ENCODE measurements at regions not wholly inside any gene's neighbourhood (a gene's known extent, or its start where the extent isn't known, plus 50 kb on each side); places are given as distances from the start of the nearest gene placed in this dataset.

DNA sequence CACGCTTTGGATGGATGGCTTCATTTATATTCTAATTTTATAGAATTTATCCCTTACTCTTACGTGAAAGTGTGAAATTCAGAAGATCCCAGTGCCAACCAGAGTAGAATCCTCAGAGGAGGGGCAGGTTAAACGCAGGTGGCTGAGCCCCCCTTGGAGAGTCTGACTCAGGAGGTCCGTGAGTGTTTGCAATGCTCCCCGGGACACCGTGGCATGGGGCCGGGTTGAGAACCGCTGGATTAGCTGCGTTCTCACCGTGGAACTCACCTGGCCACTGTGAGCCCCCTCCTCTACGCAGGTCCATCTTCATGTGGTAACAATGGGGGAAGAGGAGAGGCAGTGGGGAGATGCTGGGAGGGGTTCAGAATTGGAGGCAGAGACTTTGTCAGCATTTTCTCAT is 638.0 kb upstream of the MKI67 start:
- H3K9me3 ChIP-seq (ENCODE audit: control insufficient read depth in 3 of 3, low read length in 3 of 3): no peaks in the 10 kb centered on the region
- H3K4me1 ChIP-seq (ENCODE audit: control insufficient read depth in 3 of 3, insufficient read depth in 3 of 3, low read length in 3 of 3): no peaks in the 10 kb centered on the region
- H3K27me3 ChIP-seq (ENCODE audit: control insufficient read depth in 3 of 3, insufficient read depth in 3 of 3, low read length in 3 of 3): peaks cover 0 to 9% (median 0%) of the 10 kb centered on the region in 3 donors
- H3K9ac ChIP-seq (ENCODE audit: low read depth in 1 of 3, low read length in 3 of 3): no peak overlapping the region
- no peaks in the 10 kb centered on the region for H3K36me3 ChIP-seq (ENCODE audit: control insufficient read depth in 3 of 3, insufficient read depth in 3 of 3, low read length in 3 of 3)
- H3K4me3 ChIP-seq (ENCODE audit: low read length in 3 of 3): no peak overlapping the region
- H3K27ac ChIP-seq (ENCODE audit: low read depth, low read length): no peak overlapping the region

GRCh38 chr10:128766915-128767314 is 640.7 kb upstream of the MKI67 start:
- H3K27me3 ChIP-seq (ENCODE audit: control insufficient read depth in 3 of 3, insufficient read depth in 3 of 3, low read length in 3 of 3): peaks cover 0 to 8% (median 0%) of the 10 kb centered on the region in 3 donors
- no peak overlapping the region for H3K4me3 ChIP-seq (ENCODE audit: low read length in 3 of 3)
- no peaks in the 10 kb centered on the region for H3K36me3 ChIP-seq (ENCODE audit: control insufficient read depth in 3 of 3, insufficient read depth in 3 of 3, low read length in 3 of 3)
- no peak overlapping the region for H3K27ac ChIP-seq (ENCODE audit: low read depth, low read length)
- no peaks in the 10 kb centered on the region for H3K4me1 ChIP-seq (ENCODE audit: control insufficient read depth in 3 of 3, insufficient read depth in 3 of 3, low read length in 3 of 3)
- no peaks in the 10 kb centered on the region for H3K9me3 ChIP-seq (ENCODE audit: control insufficient read depth in 3 of 3, low read length in 3 of 3)
- no peak overlapping the region for H3K9ac ChIP-seq (ENCODE audit: low read depth in 1 of 3, low read length in 3 of 3)

- no peak overlapping the region for H3K4me3 ChIP-seq (ENCODE audit: low read length in 3 of 3)
- H3K36me3 ChIP-seq (ENCODE audit: control insufficient read depth in 3 of 3, insufficient read depth in 3 of 3, low read length in 3 of 3): no peaks in the 10 kb centered on the region
- H3K9ac ChIP-seq (ENCODE audit: low read depth in 1 of 3, low read length in 3 of 3): no peak overlapping the region
- no peak overlapping the region for H3K27ac ChIP-seq (ENCODE audit: low read depth, low read length)
- H3K27me3 ChIP-seq (ENCODE audit: control insufficient read depth in 3 of 3, insufficient read depth in 3 of 3, low read length in 3 of 3): no peaks in the 10 kb centered on the region
- H3K9me3 ChIP-seq (ENCODE audit: control insufficient read depth in 3 of 3, low read length in 3 of 3): no peaks in the 10 kb centered on the region
- H3K4me1 ChIP-seq (ENCODE audit: control insufficient read depth in 3 of 3, insufficient read depth in 3 of 3, low read length in 3 of 3): no peaks in the 10 kb centered on the region
Measured at GRCh38 chr10:128774979-128775378, 648.8 kb upstream of the MKI67 start.

GRCh38 chr10:128775743-128776142 is 649.5 kb upstream of the MKI67 start:
- Histone ChIP-seq H3K4me3 (ENCODE audit: low read length in 3 of 3) (no peak overlapping the region), H3K36me3 (ENCODE audit: control insufficient read depth in 3 of 3, insufficient read depth in 3 of 3, low read length in 3 of 3) (no peaks in the 10 kb centered on the region), H3K9ac (ENCODE audit: low read depth in 1 of 3, low read length in 3 of 3) (no peak overlapping the region), H3K9me3 (ENCODE audit: control insufficient read depth in 3 of 3, low read length in 3 of 3) (no peaks in the 10 kb centered on the region), H3K4me1 (ENCODE audit: control insufficient read depth in 3 of 3, insufficient read depth in 3 of 3, low read length in 3 of 3) (no peaks in the 10 kb centered on the region), H3K27ac (ENCODE audit: low read depth, low read length) (no peak overlapping the region), H3K27me3 (ENCODE audit: control insufficient read depth in 3 of 3, insufficient read depth in 3 of 3, low read length in 3 of 3) (no peaks in the 10 kb centered on the region)

GRCh38 chr10:128776673-128777252 is 650.5 kb upstream of the MKI67 start:
- no peak overlapping the region for H3K4me3 ChIP-seq (ENCODE audit: low read length in 3 of 3)
- H3K4me1 ChIP-seq (ENCODE audit: control insufficient read depth in 3 of 3, insufficient read depth in 3 of 3, low read length in 3 of 3): no peaks in the 10 kb centered on the region
- H3K27me3 ChIP-seq (ENCODE audit: control insufficient read depth in 3 of 3, insufficient read depth in 3 of 3, low read length in 3 of 3): no peaks in the 10 kb centered on the region
- H3K9ac ChIP-seq (ENCODE audit: low read depth in 1 of 3, low read length in 3 of 3): no peak overlapping the region
- no peaks in the 10 kb centered on the region for H3K36me3 ChIP-seq (ENCODE audit: control insufficient read depth in 3 of 3, insufficient read depth in 3 of 3, low read length in 3 of 3)
- H3K9me3 ChIP-seq (ENCODE audit: control insufficient read depth in 3 of 3, low read length in 3 of 3): no peaks in the 10 kb centered on the region
- no peak overlapping the region for H3K27ac ChIP-seq (ENCODE audit: low read depth, low read length)

DNA sequence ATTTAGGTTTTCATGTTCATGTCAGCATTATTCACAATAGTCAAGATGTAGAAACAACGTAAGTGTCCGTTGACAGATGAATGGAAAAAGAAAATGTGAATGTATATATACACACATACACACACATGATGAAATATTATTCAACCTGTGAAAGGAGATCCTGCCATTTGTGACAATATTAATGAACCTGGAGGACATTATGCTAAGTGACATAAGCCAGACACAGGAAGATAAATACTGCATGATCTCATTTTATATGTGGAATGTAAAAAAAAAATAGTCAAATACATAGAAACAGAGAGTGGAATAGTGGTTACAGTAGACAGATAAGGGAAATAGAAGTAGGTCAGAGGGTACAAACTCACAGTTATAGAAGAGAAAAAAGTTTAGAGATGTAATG is 651.1 kb upstream of the MKI67 start:
- no peaks in the 10 kb centered on the region for H3K9me3 ChIP-seq (ENCODE audit: control insufficient read depth in 3 of 3, low read length in 3 of 3)
- H3K4me3 ChIP-seq (ENCODE audit: low read length in 3 of 3): no peak overlapping the region
- no peaks in the 10 kb centered on the region for H3K4me1 ChIP-seq (ENCODE audit: control insufficient read depth in 3 of 3, insufficient read depth in 3 of 3, low read length in 3 of 3)

DNA sequence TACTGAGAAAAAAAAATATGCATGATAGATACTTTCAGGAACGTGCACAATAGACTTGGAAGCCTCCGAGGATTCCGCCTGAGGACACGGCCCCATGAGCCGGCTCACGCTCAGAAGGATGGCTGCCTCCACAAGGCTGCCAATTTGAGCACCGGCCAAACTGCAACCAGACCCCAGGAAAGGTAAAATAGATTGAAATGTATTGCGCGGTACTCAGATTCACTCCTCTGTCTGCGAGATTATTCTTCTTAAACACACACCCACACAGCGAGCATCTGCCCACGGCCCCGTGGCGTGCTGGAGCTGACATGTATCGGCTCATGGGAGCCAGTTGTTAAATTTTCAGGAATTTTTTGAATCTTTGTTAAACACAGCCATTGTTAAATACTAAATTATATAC is 653.2 kb upstream of the MKI67 start:
- H3K27ac ChIP-seq (ENCODE audit: low read depth, low read length): no peak overlapping the region
- H3K9ac ChIP-seq (ENCODE audit: low read depth in 1 of 3, low read length in 3 of 3): no peak overlapping the region
- H3K27me3 ChIP-seq (ENCODE audit: control insufficient read depth in 3 of 3, insufficient read depth in 3 of 3, low read length in 3 of 3): no peaks in the 10 kb centered on the region
- H3K4me3 ChIP-seq (ENCODE audit: low read length in 3 of 3): no peak overlapping the region
- H3K9me3 ChIP-seq (ENCODE audit: control insufficient read depth in 3 of 3, low read length in 3 of 3): no peaks in the 10 kb centered on the region
- no peaks in the 10 kb centered on the region for H3K4me1 ChIP-seq (ENCODE audit: control insufficient read depth in 3 of 3, insufficient read depth in 3 of 3, low read length in 3 of 3)
- H3K36me3 ChIP-seq (ENCODE audit: control insufficient read depth in 3 of 3, insufficient read depth in 3 of 3, low read length in 3 of 3): no peaks in the 10 kb centered on the region

More for the DNA sequence above, 651.1 kb upstream of the MKI67 start:
- Histone ChIP-seq H3K27me3 (ENCODE audit: control insufficient read depth in 3 of 3, insufficient read depth in 3 of 3, low read length in 3 of 3) (no peaks in the 10 kb centered on the region), H3K27ac (ENCODE audit: low read depth, low read length) (no peak overlapping the region), H3K36me3 (ENCODE audit: control insufficient read depth in 3 of 3, insufficient read depth in 3 of 3, low read length in 3 of 3) (no peaks in the 10 kb centered on the region), H3K9ac (ENCODE audit: low read depth in 1 of 3, low read length in 3 of 3) (no peak overlapping the region)

DNA sequence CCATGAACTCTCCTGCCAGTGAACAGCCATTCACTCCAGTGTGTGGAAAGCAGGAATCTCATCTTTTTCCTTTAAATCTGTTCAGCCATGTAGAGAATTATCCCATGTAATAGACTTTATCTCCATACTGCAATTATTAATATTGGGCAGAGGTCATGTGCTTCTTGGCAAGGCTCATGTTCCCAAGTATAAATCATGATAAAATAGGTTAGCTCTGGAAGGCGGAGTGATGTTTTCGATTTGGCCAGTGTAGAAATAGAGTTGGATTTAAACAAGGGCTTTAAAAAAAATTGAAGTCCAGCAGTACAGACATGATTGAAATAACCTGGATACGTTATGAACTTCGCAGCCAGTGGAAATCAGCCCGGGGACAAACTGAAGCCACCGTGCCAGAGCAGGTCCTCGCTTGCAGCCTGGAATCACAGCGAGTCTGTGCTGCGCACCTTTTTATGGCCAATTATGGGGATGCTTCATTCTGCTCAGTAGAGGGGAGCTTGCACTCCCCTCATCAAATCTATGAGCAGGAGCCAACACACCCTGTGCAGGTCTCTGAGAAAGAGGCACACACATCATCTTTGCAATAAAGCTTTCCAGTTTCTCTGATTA is 654.0 kb upstream of the MKI67 start:
- H3K4me1 ChIP-seq (ENCODE audit: control insufficient read depth in 3 of 3, insufficient read depth in 3 of 3, low read length in 3 of 3): no peaks in the 10 kb centered on the region
- no peaks in the 10 kb centered on the region for H3K27me3 ChIP-seq (ENCODE audit: control insufficient read depth in 3 of 3, insufficient read depth in 3 of 3, low read length in 3 of 3)
- no peak overlapping the region for H3K27ac ChIP-seq (ENCODE audit: low read depth, low read length)
- H3K36me3 ChIP-seq (ENCODE audit: control insufficient read depth in 3 of 3, insufficient read depth in 3 of 3, low read length in 3 of 3): no peaks in the 10 kb centered on the region
- H3K4me3 ChIP-seq (ENCODE audit: low read length in 3 of 3): no peak overlapping the region
- no peak overlapping the region for H3K9ac ChIP-seq (ENCODE audit: low read depth in 1 of 3, low read length in 3 of 3)
- H3K9me3 ChIP-seq (ENCODE audit: control insufficient read depth in 3 of 3, low read length in 3 of 3): no peaks in the 10 kb centered on the region

DNA sequence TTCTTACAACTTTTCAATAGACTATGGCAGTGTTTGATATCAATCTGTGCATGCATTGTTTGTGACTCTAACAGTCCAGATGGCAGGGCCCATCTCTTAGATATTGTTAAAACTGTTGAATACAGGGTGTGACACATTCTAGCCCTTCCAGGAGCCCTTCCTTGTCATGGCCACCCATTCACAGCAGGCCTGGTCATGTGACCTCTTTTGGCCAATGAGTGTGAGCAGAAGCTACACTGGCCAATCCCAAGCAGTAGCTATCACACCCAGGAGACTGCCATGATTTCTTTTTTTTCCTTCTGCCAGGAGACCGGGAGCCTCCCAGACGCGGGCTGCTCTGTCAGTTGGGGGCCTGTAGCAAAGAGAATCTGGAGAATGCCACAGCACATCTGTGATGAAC is 655.4 kb upstream of the MKI67 start:
- no peaks in the 10 kb centered on the region for H3K36me3 ChIP-seq (ENCODE audit: control insufficient read depth in 3 of 3, insufficient read depth in 3 of 3, low read length in 3 of 3)
- no peaks in the 10 kb centered on the region for H3K27me3 ChIP-seq (ENCODE audit: control insufficient read depth in 3 of 3, insufficient read depth in 3 of 3, low read length in 3 of 3)
- no peak overlapping the region for H3K9ac ChIP-seq (ENCODE audit: low read depth in 1 of 3, low read length in 3 of 3)
- no peak overlapping the region for H3K4me3 ChIP-seq (ENCODE audit: low read length in 3 of 3)
- no peaks in the 10 kb centered on the region for H3K4me1 ChIP-seq (ENCODE audit: control insufficient read depth in 3 of 3, insufficient read depth in 3 of 3, low read length in 3 of 3)
- H3K9me3 ChIP-seq (ENCODE audit: control insufficient read depth in 3 of 3, low read length in 3 of 3): no peaks in the 10 kb centered on the region
- no peak overlapping the region for H3K27ac ChIP-seq (ENCODE audit: low read depth, low read length)

GRCh38 chr10:128784444-128784843 is 658.2 kb upstream of the MKI67 start:
- no peak overlapping the region for H3K4me3 ChIP-seq (ENCODE audit: low read length in 3 of 3)
- H3K27ac ChIP-seq (ENCODE audit: low read depth, low read length): no peak overlapping the region
- H3K27me3 ChIP-seq (ENCODE audit: control insufficient read depth in 3 of 3, insufficient read depth in 3 of 3, low read length in 3 of 3): no peaks in the 10 kb centered on the region
- no peaks in the 10 kb centered on the region for H3K36me3 ChIP-seq (ENCODE audit: control insufficient read depth in 3 of 3, insufficient read depth in 3 of 3, low read length in 3 of 3)
- H3K9me3 ChIP-seq (ENCODE audit: control insufficient read depth in 3 of 3, low read length in 3 of 3): no peaks in the 10 kb centered on the region
- no peak overlapping the region for H3K9ac ChIP-seq (ENCODE audit: low read depth in 1 of 3, low read length in 3 of 3)
- H3K4me1 ChIP-seq (ENCODE audit: control insufficient read depth in 3 of 3, insufficient read depth in 3 of 3, low read length in 3 of 3): no peaks in the 10 kb centered on the region

Data from skeletal muscle tissue (tissue), 3 donors.